ENCODE measurements at regions not wholly inside any gene's neighbourhood (a gene's known extent, or its start where the extent isn't known, plus 50 kb on each side); places are given as distances from the start of the nearest gene placed in this dataset.

DNA sequence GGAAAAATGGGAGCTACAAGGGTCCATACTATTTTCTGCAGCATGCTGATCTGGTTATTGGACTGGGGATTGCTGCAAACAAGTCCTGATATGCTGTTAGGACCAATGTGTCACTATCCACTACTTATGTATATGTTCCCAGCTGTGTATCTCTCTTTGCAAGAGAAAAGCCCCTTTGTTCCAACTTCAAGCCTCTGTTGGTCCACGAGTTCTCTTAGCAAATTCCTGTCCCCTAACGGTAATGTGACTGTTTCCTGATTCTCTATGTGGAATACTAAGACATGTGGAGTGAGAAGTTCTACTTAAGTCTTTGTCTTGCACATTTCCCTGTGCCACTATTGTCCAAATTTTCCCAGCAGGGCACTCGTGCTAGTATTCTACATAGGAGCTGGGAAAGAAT, 557.7 kb downstream of the FSCB start:
- TF ChIP-seq, protein P1, sequence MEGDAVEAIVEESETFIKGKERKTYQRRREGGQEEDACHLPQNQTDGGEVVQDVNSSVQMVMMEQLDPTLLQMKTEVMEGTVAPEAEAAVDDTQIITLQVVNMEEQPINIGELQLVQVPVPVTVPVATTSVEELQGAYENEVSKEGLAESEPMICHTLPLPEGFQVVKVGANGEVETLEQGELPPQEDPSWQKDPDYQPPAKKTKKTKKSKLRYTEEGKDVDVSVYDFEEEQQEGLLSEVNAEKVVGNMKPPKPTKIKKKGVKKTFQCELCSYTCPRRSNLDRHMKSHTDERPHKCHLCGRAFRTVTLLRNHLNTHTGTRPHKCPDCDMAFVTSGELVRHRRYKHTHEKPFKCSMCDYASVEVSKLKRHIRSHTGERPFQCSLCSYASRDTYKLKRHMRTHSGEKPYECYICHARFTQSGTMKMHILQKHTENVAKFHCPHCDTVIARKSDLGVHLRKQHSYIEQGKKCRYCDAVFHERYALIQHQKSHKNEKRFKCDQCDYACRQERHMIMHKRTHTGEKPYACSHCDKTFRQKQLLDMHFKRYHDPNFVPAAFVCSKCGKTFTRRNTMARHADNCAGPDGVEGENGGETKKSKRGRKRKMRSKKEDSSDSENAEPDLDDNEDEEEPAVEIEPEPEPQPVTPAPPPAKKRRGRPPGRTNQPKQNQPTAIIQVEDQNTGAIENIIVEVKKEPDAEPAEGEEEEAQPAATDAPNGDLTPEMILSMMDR (IDR thresholded peaks at IDR 0.05): no peak
- TF ChIP-seq POLR2A (IDR thresholded peaks at IDR 0.05): no peak
